Osteocyte (in vitro differentiated cells): ENCODE measurements at regions not wholly inside any gene's neighbourhood (a gene's known extent, or its start where the extent isn't known, plus 50 kb on each side); places are given as distances from the start of the nearest gene placed in this dataset.

Experiments used
- DNase-seq: peaks from one replicate; pipeline ENCODE4 v3.0.0; 2021; ENCODE audit warnings: mixed read lengths; ENCODE audit not compliant: unreplicated experiment; ENCODE audit errors: extremely low spot score
- H3K27ac Mint-ChIP-seq: one replicate; pipeline ENCODE4 v1.8.0; 2021; ENCODE audit warnings: mild to moderate bottlenecking, mixed read lengths; ENCODE audit not compliant: unreplicated experiment
- H3K27me3 Mint-ChIP-seq: one replicate; pipeline ENCODE4 v1.8.0; 2021; ENCODE audit warnings: mixed read lengths; ENCODE audit not compliant: unreplicated experiment
- H3K36me3 Mint-ChIP-seq: one replicate; pipeline ENCODE4 v1.8.0; 2021; ENCODE audit warnings: mixed read lengths; ENCODE audit not compliant: unreplicated experiment
- H3K4me1 Mint-ChIP-seq: one replicate; pipeline ENCODE4 v1.8.0; 2021; ENCODE audit warnings: mixed read lengths; ENCODE audit not compliant: unreplicated experiment
- H3K4me3 Mint-ChIP-seq: one replicate; pipeline ENCODE4 v1.8.0; 2021; ENCODE audit warnings: mild to moderate bottlenecking, moderate library complexity, mixed read lengths; ENCODE audit not compliant: unreplicated experiment
- H3K9me3 Mint-ChIP-seq: one replicate; pipeline ENCODE4 v1.8.0; 2021; ENCODE audit warnings: mixed read lengths; ENCODE audit not compliant: unreplicated experiment
- CTCF ChIP-seq: fragments of 200-600 bp; sonication (generic); IDR thresholded peaks from 2 replicates; pipeline ENCODE4 v1.5.0; 2021; ENCODE audit warnings: antibody characterized with exemption, mild to moderate bottlenecking, moderate library complexity

- H3K27ac Mint-ChIP-seq, result no peak overlapping the region
- no peak overlapping the region for H3K4me3 Mint-ChIP-seq
Measured at GRCh38 chr16:87098976-87099720, 218.0 kb downstream of the C16orf95 start.

GRCh38 chr16:87100306-87101058 lies 216.7 kb downstream of the C16orf95 start:
- no peak overlapping the region for H3K27ac Mint-ChIP-seq
- H3K9me3 Mint-ChIP-seq, result peaks cover 4% of the 10 kb centered on the region
- H3K4me1 Mint-ChIP-seq, result peaks cover 28% of the 10 kb centered on the region
- no peaks in the 10 kb centered on the region for H3K36me3 Mint-ChIP-seq
- H3K4me3 Mint-ChIP-seq, result no peak overlapping the region
- TF ChIP-seq CTCF, result no peak
- H3K27me3 Mint-ChIP-seq, result no peaks in the 10 kb centered on the region
- DNase-seq, result no peak

More at GRCh38 chr16:87098976-87099720, 218.0 kb downstream of the C16orf95 start:
- H3K36me3 Mint-ChIP-seq, result no peaks in the 10 kb centered on the region
- no peak for DNase-seq
- H3K4me1 Mint-ChIP-seq, result peaks cover 28% of the 10 kb centered on the region
- H3K9me3 Mint-ChIP-seq, result no peaks in the 10 kb centered on the region
- H3K27me3 Mint-ChIP-seq, result no peaks in the 10 kb centered on the region
- TF ChIP-seq CTCF, result no peak

GRCh38 chr16:87101903-87102302 lies 215.3 kb downstream of the C16orf95 start:
- no peaks in the 10 kb centered on the region for H3K27me3 Mint-ChIP-seq
- no peaks in the 10 kb centered on the region for H3K36me3 Mint-ChIP-seq
- H3K9me3 Mint-ChIP-seq, result peaks cover 4% of the 10 kb centered on the region
- no peak for TF ChIP-seq CTCF
- H3K4me1 Mint-ChIP-seq, result peaks cover 28% of the 10 kb centered on the region
- DNase-seq, result no peak
- H3K4me3 Mint-ChIP-seq, result no peak overlapping the region
- peak overlapping the region; percentile 50 for H3K27ac Mint-ChIP-seq

GRCh38 chr16:87107201-87107600 lies 210.0 kb downstream of the C16orf95 start:
- Mint-ChIP-seq H3K36me3 (no peaks in the 10 kb centered on the region), H3K27me3 (no peaks in the 10 kb centered on the region), H3K9me3 (peaks cover 4% of the 10 kb centered on the region), H3K4me1 (peaks cover 15% of the 10 kb centered on the region), H3K27ac (no peak overlapping the region), H3K4me3 (no peak overlapping the region)
- DNase-seq, result no peak
- no peak for TF ChIP-seq CTCF

- Mint-ChIP-seq H3K4me3 (no peak overlapping the region), H3K9me3 (peaks cover 4% of the 10 kb centered on the region), H3K36me3 (no peaks in the 10 kb centered on the region), H3K27me3 (no peaks in the 10 kb centered on the region), H3K4me1 (peaks cover 9% of the 10 kb centered on the region), H3K27ac (no peak overlapping the region)
- DNase-seq, result no peak
- no peak for TF ChIP-seq CTCF
Measured at GRCh38 chr16:87108278-87108677, 208.9 kb downstream of the C16orf95 start.
